B cell (primary cell): ENCODE measurements at regions not wholly inside any gene's neighbourhood (a gene's known extent, or its start where the extent isn't known, plus 50 kb on each side); places are given as distances from the start of the nearest gene placed in this dataset.
A peak's percentile ranks its signal among the peaks of the same experiment; 100 is the strongest.

Experiments
- ATAC-seq: fragments of 200-7000 bp; cut with Tn5 transposase; one replicate; pipeline ENCODE4 v1.10.0; 2021; ENCODE audit warnings: low read depth, mild to moderate bottlenecking, moderate number of reproducible peaks, moderate library complexity
- CTCF ChIA-PET: fragments of 350-600 bp; sonication (Branson Sonifier 250); formaldehyde crosslinking; loops from one replicate; lab custom pipeline; 2021; ENCODE audit warnings: antibody characterized with exemption, inconsistent platforms; lab: Charles Lee
- POLR2A ChIA-PET: fragments of 350-600 bp; sonication (Branson Sonifier 250); formaldehyde crosslinking; loops from one replicate; lab custom pipeline; 2021; ENCODE audit warnings: antibody characterized with exemption; lab: Charles Lee
- DNase-seq: peaks from one replicate; pipeline ENCODE4 v3.0.0; 2013
- H2AFZ ChIP-seq: 2 replicates; pipeline ENCODE4 v1.6.1; 2012; ENCODE audit warnings: mild to moderate bottlenecking, low read depth, low read length; ENCODE audit not compliant: insufficient read depth, poor library complexity, severe bottlenecking
- H3K27ac ChIP-seq, 2 donors: 1 replicate in 1 of 2; 2 replicates in 1 of 2; pipeline ENCODE4 v1.5.1; 2012 to 2013; ENCODE audit warnings: low read length in 2 of 2, mild to moderate bottlenecking in 2 of 2, moderate library complexity in 1 of 2
- H3K27me3 ChIP-seq, 4 experiments: fragments of 200-600 bp in 1 of 4; sonication (generic) in 1 of 4; replicated peaks in 1 of 4; 1 replicate in 2 of 4; 2 replicates in 2 of 4; pipeline versions ENCODE4 v1.6.1 to v1.7.0; 2013 to 2016; ENCODE audit warnings: low read length in 3 of 4, mild to moderate bottlenecking in 2 of 4, mixed read lengths in 1 of 4, moderate library complexity in 1 of 4; ENCODE audit not compliant: insufficient read depth in 4 of 4, control insufficient read depth in 3 of 4; ENCODE audit errors: control extremely low read depth in 1 of 4
- H3K36me3 ChIP-seq, 2 experiments: replicated peaks in 1 of 2; 1 replicate in 1 of 2; 2 replicates in 1 of 2; pipeline versions ENCODE4 v1.6.1 to v1.7.1; 2013; ENCODE audit warnings: low read length in 1 of 2; ENCODE audit not compliant: insufficient read depth in 2 of 2, control insufficient read depth in 1 of 2; ENCODE audit errors: control extremely low read depth in 1 of 2, extremely low read depth in 1 of 2
- H3K4me1 ChIP-seq, 2 donors: fragments of 200-600 bp in 1 of 2; sonication (generic) in 1 of 2; 1 replicate in 1 of 2; 2 replicates in 1 of 2; pipeline versions ENCODE4 v1.5.1 to v1.6.1; 2013 to 2017; ENCODE audit warnings: low read length in 2 of 2; ENCODE audit not compliant: control insufficient read depth in 2 of 2, insufficient read depth in 2 of 2
- H3K4me2 ChIP-seq: replicated peaks from 2 replicates; pipeline ENCODE3; 2012; ENCODE audit warnings: mild to moderate bottlenecking, low read depth, low read length; ENCODE audit not compliant: poor library complexity, severe bottlenecking
- H3K4me3 ChIP-seq, 5 experiments: fragments of 200-600 bp in 1 of 5; sonication (generic) in 1 of 5; 1 replicate in 3 of 5; 2 replicates in 2 of 5; pipeline versions ENCODE4 v1.5.1 to v1.7.0; 2011 to 2016; ENCODE audit warnings: low read length in 4 of 5, mild to moderate bottlenecking in 4 of 5, low read depth in 2 of 5, control low read depth in 1 of 5, moderate library complexity in 1 of 5; ENCODE audit not compliant: insufficient read depth in 1 of 5; ENCODE audit errors: control extremely low read depth in 1 of 5, extremely low read depth in 1 of 5
- H3K79me2 ChIP-seq: fragments of 200-600 bp; sonication (generic); one replicate; pipeline ENCODE4 v1.6.0; 2016; ENCODE audit warnings: low read length; ENCODE audit not compliant: control insufficient read depth, insufficient read depth
- H3K9ac ChIP-seq: fragments of 200-600 bp; sonication (generic); 2 replicates; pipeline ENCODE4 v1.6.1; 2017; ENCODE audit warnings: mild to moderate bottlenecking, low read length, moderate library complexity
- H3K9me3 ChIP-seq, 3 donors: one replicate each; pipeline versions ENCODE4 v1.6.1 to v1.7.1; 2013; ENCODE audit warnings: low read length in 2 of 3; ENCODE audit not compliant: control insufficient read depth in 2 of 3, insufficient read depth in 1 of 3; ENCODE audit errors: control extremely low read depth in 1 of 3
- H4K20me1 ChIP-seq: 2 replicates; pipeline ENCODE4 v1.6.0; 2012; ENCODE audit warnings: mild to moderate bottlenecking, low read length; ENCODE audit not compliant: insufficient read depth, control insufficient read depth, poor library complexity, severe bottlenecking
- H3K27ac Mint-ChIP-seq: one replicate; pipeline ENCODE4 v1.8.0; 2021; ENCODE audit warnings: mixed read lengths
- H3K27me3 Mint-ChIP-seq: one replicate; pipeline ENCODE4 v1.8.0; 2021; ENCODE audit warnings: mixed read lengths
- H3K4me1 Mint-ChIP-seq: one replicate; pipeline ENCODE4 v1.8.0; 2021; ENCODE audit warnings: mixed read lengths
- H3K4me3 Mint-ChIP-seq: one replicate; pipeline ENCODE4 v1.8.0; 2021; ENCODE audit warnings: mixed read lengths
- H3K9me3 Mint-ChIP-seq: one replicate; pipeline ENCODE4 v1.8.0; 2022; ENCODE audit warnings: mixed read lengths; ENCODE audit not compliant: insufficient read depth
- CTCF ChIP-seq: fragments of 200-600 bp; IDR thresholded peaks from one replicate; pipeline ENCODE4 v1.8.0; 2022; ENCODE audit warnings: antibody characterized with exemption, mild to moderate bottlenecking
- EZH2 ChIP-seq: IDR thresholded peaks from 2 replicates; pipeline ENCODE4 v1.6.1; 2012; ENCODE audit warnings: borderline replicate concordance, low read depth, mild to moderate bottlenecking, moderate library complexity, low read length; ENCODE audit not compliant: insufficient read depth, poor library complexity, severe bottlenecking
- WGBS: methylation state at CpG from one replicate; pipeline ENCODE4 v1.1.5; 2013; ENCODE audit warnings: missing lambda C conversion rate; ENCODE audit not compliant: insufficient coverage; 5-methylcytosine and 5-hydroxymethylcytosine counted together
- intact Hi-C: fragments of 100-400 bp; cut with micrococcal nuclease; formaldehyde crosslinking; loops from one replicate; pipeline ENCODE4 v1.10.0; 2022

DNA sequence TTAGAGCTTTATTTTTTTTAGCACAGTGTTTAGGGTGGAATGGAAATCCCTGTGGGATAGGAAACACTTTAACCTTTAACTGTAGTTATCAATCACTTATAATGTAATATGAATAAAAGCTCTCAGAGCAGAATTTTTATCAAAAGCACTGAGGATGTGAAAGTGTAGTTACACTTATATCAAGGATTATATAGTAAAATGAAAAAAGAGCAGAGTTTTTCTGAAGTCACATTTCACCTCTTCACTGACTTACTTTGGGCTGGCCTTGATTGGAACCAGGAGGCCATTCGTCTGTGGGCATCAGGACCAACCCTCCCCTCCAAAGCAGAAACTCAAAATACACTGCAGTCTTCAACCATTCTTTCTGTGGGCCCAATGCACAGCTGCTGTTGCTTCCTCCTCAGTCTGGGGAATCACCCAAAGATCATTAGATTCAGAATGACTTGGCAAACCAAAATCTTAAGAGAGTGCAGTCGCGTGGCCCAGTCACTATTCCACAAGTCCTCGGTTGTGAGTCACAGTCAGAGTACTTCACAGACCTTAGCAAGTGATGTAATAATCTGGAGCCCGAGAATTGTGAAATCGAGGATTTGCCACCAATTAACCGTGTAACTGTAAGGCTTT, 132.6 kb upstream of the COL8A1 start:
- H4K20me1 ChIP-seq, result no peaks in the 10 kb centered on the region
- DNase-seq (peak; percentile 3), ATAC-seq (no peak)
- H3K27me3 ChIP-seq, result no peaks in the 10 kb centered on the region
- no peaks in the 10 kb centered on the region for H3K27me3 Mint-ChIP-seq
- no peak overlapping the region for H3K9ac ChIP-seq
- no peak overlapping the region for H3K4me3 ChIP-seq
- no peak overlapping the region for H3K27ac Mint-ChIP-seq
- H3K4me2 ChIP-seq, result no peak overlapping the region
- no peaks in the 10 kb centered on the region for H3K79me2 ChIP-seq
- ChIA-PET POLR2A (no interaction called here), CTCF (no interaction called here)
- no peak overlapping the region for H2AFZ ChIP-seq
- no peaks in the 10 kb centered on the region for H3K9me3 ChIP-seq
- H3K9me3 Mint-ChIP-seq, result no peaks in the 10 kb centered on the region
- no peak for TF ChIP-seq CTCF
- no peak for TF ChIP-seq EZH2
- no peaks in the 10 kb centered on the region for H3K36me3 ChIP-seq
- WGBS, result 9% methylated on average over 4 of the region's 7 CpGs
- intact Hi-C loops, result no loop called here
- H3K4me1 ChIP-seq, result no peaks in the 10 kb centered on the region
- no peak overlapping the region for H3K27ac ChIP-seq
- no peak overlapping the region for H3K4me3 Mint-ChIP-seq
- peaks cover 3% of the 10 kb centered on the region for H3K4me1 Mint-ChIP-seq

DNA sequence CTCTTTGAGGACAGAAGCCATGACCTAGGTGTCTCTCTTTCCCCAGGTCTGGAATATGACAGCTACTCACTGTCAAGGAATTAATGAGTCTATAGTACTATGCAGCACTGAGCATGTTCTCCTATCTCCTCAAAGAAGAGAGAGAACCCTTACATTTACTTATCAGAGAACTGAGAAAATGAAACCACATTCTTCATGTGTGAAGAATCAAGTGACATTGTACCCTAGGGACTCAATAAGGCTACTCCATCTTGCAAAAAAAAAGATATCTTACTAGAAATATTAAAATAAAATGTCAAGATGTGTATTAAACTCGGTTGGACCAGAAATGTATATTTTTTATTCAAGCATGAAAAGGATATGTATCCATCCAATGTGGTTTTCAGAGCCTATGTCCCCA, 133.2 kb upstream of the COL8A1 start:
- intact Hi-C loops, result no loop called here
- H3K27ac ChIP-seq, result no peak overlapping the region
- H3K9me3 ChIP-seq, result no peaks in the 10 kb centered on the region
- POLR2A ChIA-PET, result no interaction called here
- H3K36me3 ChIP-seq, result no peaks in the 10 kb centered on the region
- DNase-seq (no peak), ATAC-seq (no peak)
- no peaks in the 10 kb centered on the region for H3K4me1 ChIP-seq
- Mint-ChIP-seq H3K27ac (no peak overlapping the region), H3K4me3 (no peak overlapping the region), H3K27me3 (no peaks in the 10 kb centered on the region), H3K4me1 (peaks cover 3% of the 10 kb centered on the region), H3K9me3 (no peaks in the 10 kb centered on the region)
- H4K20me1 ChIP-seq, result no peaks in the 10 kb centered on the region
- no peaks in the 10 kb centered on the region for H3K27me3 ChIP-seq
- no CpG with 5 or more reads among the region's 1 CpG for WGBS
- H2AFZ ChIP-seq, result no peak overlapping the region
- no peak overlapping the region for H3K4me2 ChIP-seq
- CTCF ChIA-PET, result no interaction called here
- H3K9ac ChIP-seq, result no peak overlapping the region
- TF ChIP-seq EZH2 (no peak), CTCF (no peak)
- no peak overlapping the region for H3K4me3 ChIP-seq
- H3K79me2 ChIP-seq, result no peaks in the 10 kb centered on the region
